ENCODE measurements at regions not wholly inside any gene's neighbourhood (a gene's known extent, or its start where the extent isn't known, plus 50 kb on each side); places are given as distances from the start of the nearest gene placed in this dataset.

- no peaks in the 10 kb centered on the region for H3K27me3 ChIP-seq (replicated peaks in 1 of 2; ENCODE audit: control insufficient read depth in 2 of 2, extremely low read depth in 1 of 2, insufficient read depth in 2 of 2, low read length in 1 of 2)
- WGBS (ENCODE audit: insufficient coverage), result 74% methylated on average over 5 of the region's 5 CpGs
- CTCF ChIA-PET, result no interaction called here
Observed at GRCh38 chr18:61720496-61720895, 172.3 kb downstream of the RNF152 start.

GRCh38 chr18:61719671-61720070 lies 173.1 kb downstream of the RNF152 start:
- H3K27ac Mint-ChIP-seq, result no peak overlapping the region
- peaks cover 3 to 4% of the 10 kb centered on the region in 2 donors for H3K27me3 Mint-ChIP-seq
- no peak for DNase-seq
- Histone ChIP-seq H3K27me3 (replicated peaks in 1 of 2; ENCODE audit: control insufficient read depth in 2 of 2, extremely low read depth in 1 of 2, insufficient read depth in 2 of 2, low read length in 1 of 2) (no peaks in the 10 kb centered on the region), H3K27ac (ENCODE audit: low read length) (no peak overlapping the region), H3K4me1 (ENCODE audit: control insufficient read depth in 1 of 2, extremely low read depth in 1 of 2, insufficient read depth in 2 of 2, low read length in 2 of 2) (no peaks in the 10 kb centered on the region), H3K36me3 (ENCODE audit: control insufficient read depth in 2 of 2, extremely low read depth in 1 of 2, insufficient read depth in 1 of 2, low read length in 1 of 2) (no peaks in the 10 kb centered on the region), H3K4me3 (ENCODE audit: control insufficient read depth in 1 of 2, extremely low read depth in 1 of 2, low read length in 1 of 2) (no peak overlapping the region), H3K9me3 (no peaks in the 10 kb centered on the region)
- H3K9me3 Mint-ChIP-seq, result no peaks in the 10 kb centered on the region
- ChIA-PET CTCF (no interaction called here), POLR2A (no interaction called here)
- no peaks in the 10 kb centered on the region for H3K36me3 Mint-ChIP-seq
- no peaks in the 10 kb centered on the region for H3K4me1 Mint-ChIP-seq
- H3K4me3 Mint-ChIP-seq, result no peak overlapping the region
- no CpG with 5 or more reads among the region's 1 CpG for WGBS (ENCODE audit: insufficient coverage)
- ATAC-seq (replicated peaks in 1 of 4), result no peak

More at GRCh38 chr18:61720496-61720895, 172.3 kb downstream of the RNF152 start:
- Histone ChIP-seq H3K4me1 (ENCODE audit: control insufficient read depth in 1 of 2, extremely low read depth in 1 of 2, insufficient read depth in 2 of 2, low read length in 2 of 2) (no peaks in the 10 kb centered on the region), H3K9me3 (no peaks in the 10 kb centered on the region), H3K36me3 (ENCODE audit: control insufficient read depth in 2 of 2, extremely low read depth in 1 of 2, insufficient read depth in 1 of 2, low read length in 1 of 2) (no peaks in the 10 kb centered on the region), H3K4me3 (ENCODE audit: control insufficient read depth in 1 of 2, extremely low read depth in 1 of 2, low read length in 1 of 2) (no peak overlapping the region), H3K27ac (ENCODE audit: low read length) (no peak overlapping the region)
- Mint-ChIP-seq H3K27ac (no peak overlapping the region), H3K4me1 (no peaks in the 10 kb centered on the region), H3K27me3 (peaks cover 0 to 2% of the 10 kb centered on the region in 2 donors), H3K9me3 (peaks cover 0 to 2% (median 0%) of the 10 kb centered on the region in 3 donors), H3K4me3 (no peak overlapping the region), H3K36me3 (no peaks in the 10 kb centered on the region)
- no peak for ATAC-seq (replicated peaks in 1 of 4)
- POLR2A ChIA-PET, result no interaction called here
- DNase-seq, result no peak

GRCh38 chr18:61718944-61719343 lies 173.9 kb downstream of the RNF152 start:
- CTCF ChIA-PET, result interaction anchor here in 1 of 2 donors (0.6 kb wide), 1 partner anchor 271 kb away, joined by 3 read pairs; no protein-coding TSS in a partner anchor
- Histone ChIP-seq H3K4me3 (ENCODE audit: control insufficient read depth in 1 of 2, extremely low read depth in 1 of 2, low read length in 1 of 2) (no peak overlapping the region), H3K36me3 (ENCODE audit: control insufficient read depth in 2 of 2, extremely low read depth in 1 of 2, insufficient read depth in 1 of 2, low read length in 1 of 2) (no peaks in the 10 kb centered on the region), H3K9me3 (no peaks in the 10 kb centered on the region), H3K4me1 (ENCODE audit: control insufficient read depth in 1 of 2, extremely low read depth in 1 of 2, insufficient read depth in 2 of 2, low read length in 2 of 2) (no peaks in the 10 kb centered on the region), H3K27ac (ENCODE audit: low read length) (no peak overlapping the region), H3K27me3 (replicated peaks in 1 of 2; ENCODE audit: control insufficient read depth in 2 of 2, extremely low read depth in 1 of 2, insufficient read depth in 2 of 2, low read length in 1 of 2) (no peaks in the 10 kb centered on the region)
- no peak overlapping the region for H3K27ac Mint-ChIP-seq
- H3K27me3 Mint-ChIP-seq, result peaks cover 4% of the 10 kb centered on the region in 2 donors
- POLR2A ChIA-PET, result no interaction called here
- DNase-seq (no peak), ATAC-seq (replicated peaks in 1 of 4) (no peak)
- WGBS (ENCODE audit: insufficient coverage), result 65% methylated on average over 2 of the region's 3 CpGs
- no peaks in the 10 kb centered on the region for H3K36me3 Mint-ChIP-seq
- H3K4me3 Mint-ChIP-seq, result no peak overlapping the region
- H3K9me3 Mint-ChIP-seq, result no peaks in the 10 kb centered on the region
- H3K4me1 Mint-ChIP-seq, result no peaks in the 10 kb centered on the region

GRCh38 chr18:61714421-61714820 lies 178.4 kb downstream of the RNF152 start:
- Mint-ChIP-seq H3K4me1 (no peaks in the 10 kb centered on the region), H3K27ac (no peak overlapping the region), H3K9me3 (peaks cover 0 to 5% (median 0%) of the 10 kb centered on the region in 3 donors), H3K4me3 (no peak overlapping the region), H3K27me3 (peaks cover 4 to 8% of the 10 kb centered on the region in 2 donors), H3K36me3 (no peaks in the 10 kb centered on the region)
- ATAC-seq (replicated peaks in 1 of 4), result no peak
- Histone ChIP-seq H3K9me3 (no peaks in the 10 kb centered on the region), H3K4me1 (ENCODE audit: control insufficient read depth in 1 of 2, extremely low read depth in 1 of 2, insufficient read depth in 2 of 2, low read length in 2 of 2) (no peaks in the 10 kb centered on the region), H3K27me3 (replicated peaks in 1 of 2; ENCODE audit: control insufficient read depth in 2 of 2, extremely low read depth in 1 of 2, insufficient read depth in 2 of 2, low read length in 1 of 2) (no peaks in the 10 kb centered on the region), H3K4me3 (ENCODE audit: control insufficient read depth in 1 of 2, extremely low read depth in 1 of 2, low read length in 1 of 2) (no peak overlapping the region), H3K27ac (ENCODE audit: low read length) (no peak overlapping the region), H3K36me3 (ENCODE audit: control insufficient read depth in 2 of 2, extremely low read depth in 1 of 2, insufficient read depth in 1 of 2, low read length in 1 of 2) (no peaks in the 10 kb centered on the region)
- CTCF ChIA-PET, result no interaction called here
- POLR2A ChIA-PET, result no interaction called here
- no CpG with 5 or more reads among the region's 1 CpG for WGBS (ENCODE audit: insufficient coverage)
- DNase-seq, result no peak

GRCh38 chr18:61713502-61713901 lies 179.3 kb downstream of the RNF152 start:
- Mint-ChIP-seq H3K27ac (no peak overlapping the region), H3K27me3 (peaks cover 8% of the 10 kb centered on the region in 2 donors), H3K36me3 (no peaks in the 10 kb centered on the region), H3K4me1 (no peaks in the 10 kb centered on the region), H3K4me3 (no peak overlapping the region), H3K9me3 (peaks cover 0 to 5% (median 0%) of the 10 kb centered on the region in 3 donors)
- ATAC-seq (replicated peaks in 1 of 4) (no peak), DNase-seq (no peak)
- no peaks in the 10 kb centered on the region for H3K9me3 ChIP-seq
- H3K27me3 ChIP-seq (replicated peaks in 1 of 2; ENCODE audit: control insufficient read depth in 2 of 2, extremely low read depth in 1 of 2, insufficient read depth in 2 of 2, low read length in 1 of 2), result no peaks in the 10 kb centered on the region
- H3K4me1 ChIP-seq (ENCODE audit: control insufficient read depth in 1 of 2, extremely low read depth in 1 of 2, insufficient read depth in 2 of 2, low read length in 2 of 2), result no peaks in the 10 kb centered on the region
- no peak overlapping the region for H3K27ac ChIP-seq (ENCODE audit: low read length)
- no peaks in the 10 kb centered on the region for H3K36me3 ChIP-seq (ENCODE audit: control insufficient read depth in 2 of 2, extremely low read depth in 1 of 2, insufficient read depth in 1 of 2, low read length in 1 of 2)
- no peak overlapping the region for H3K4me3 ChIP-seq (ENCODE audit: control insufficient read depth in 1 of 2, extremely low read depth in 1 of 2, low read length in 1 of 2)
- ChIA-PET CTCF (no interaction called here), POLR2A (no interaction called here)

GRCh38 chr18:61710082-61710620 lies 182.7 kb downstream of the RNF152 start:
- peaks cover 0 to 5% (median 0%) of the 10 kb centered on the region in 3 donors for H3K9me3 Mint-ChIP-seq
- Histone ChIP-seq H3K27me3 (replicated peaks in 1 of 2; ENCODE audit: control insufficient read depth in 2 of 2, extremely low read depth in 1 of 2, insufficient read depth in 2 of 2, low read length in 1 of 2) (peaks cover 0 to 3% of the 10 kb centered on the region in 2 experiments), H3K4me3 (ENCODE audit: control insufficient read depth in 1 of 2, extremely low read depth in 1 of 2, low read length in 1 of 2) (no peak overlapping the region), H3K9me3 (no peaks in the 10 kb centered on the region), H3K27ac (ENCODE audit: low read length) (no peak overlapping the region), H3K4me1 (ENCODE audit: control insufficient read depth in 1 of 2, extremely low read depth in 1 of 2, insufficient read depth in 2 of 2, low read length in 2 of 2) (no peaks in the 10 kb centered on the region), H3K36me3 (ENCODE audit: control insufficient read depth in 2 of 2, extremely low read depth in 1 of 2, insufficient read depth in 1 of 2, low read length in 1 of 2) (no peaks in the 10 kb centered on the region)
- H3K4me1 Mint-ChIP-seq, result no peaks in the 10 kb centered on the region
- H3K36me3 Mint-ChIP-seq, result no peaks in the 10 kb centered on the region
- peaks cover 4 to 8% of the 10 kb centered on the region in 2 donors for H3K27me3 Mint-ChIP-seq
- CTCF ChIA-PET, result no interaction called here
- ATAC-seq (replicated peaks in 1 of 4), result no peak
- DNase-seq, result no peak
- no CpG with 5 or more reads among the region's 1 CpG for WGBS (ENCODE audit: insufficient coverage)
- POLR2A ChIA-PET, result no interaction called here
- H3K27ac Mint-ChIP-seq, result no peak overlapping the region
- H3K4me3 Mint-ChIP-seq, result no peak overlapping the region
